Cardiac muscle cell (in vitro differentiated cells and primary cell): ENCODE measurements at regions not wholly inside any gene's neighbourhood (a gene's known extent, or its start where the extent isn't known, plus 50 kb on each side); places are given as distances from the start of the nearest gene placed in this dataset.
"Not testable (repeated sequence)": the region's sequence is repeated elsewhere in the genome, so short reads cannot be mapped to it uniquely, and the experiment has no call there.

Source experiments
- DNase-seq, 2 donors: peaks; one replicate each; pipeline versions ENCODE4 v3.0.0 to v3.0.0-alpha.2; 2010 to 2017; ENCODE audit warnings: low read depth in 1 of 2, low spot score in 1 of 2
- H3K27ac ChIP-seq: fragments of 200-600 bp; sonication (generic); 2 replicates; pipeline ENCODE4 v1.5.1; 2016
- H3K27me3 ChIP-seq: fragments of 200-600 bp; sonication (generic); 2 replicates; pipeline ENCODE4 v1.6.0; 2016; ENCODE audit warnings: control low read depth
- H3K36me3 ChIP-seq: fragments of 200-600 bp; sonication (generic); 2 replicates; pipeline ENCODE4 v1.5.1; 2016; ENCODE audit warnings: control low read depth
- H3K4me1 ChIP-seq: fragments of 200-600 bp; sonication (generic); 2 replicates; pipeline ENCODE4 v1.8.1; 2017; ENCODE audit warnings: low read depth, mild to moderate bottlenecking, mixed run types
- H3K4me3 ChIP-seq: fragments of 200-600 bp; sonication (generic); 2 replicates; pipeline ENCODE4 v1.5.1; 2016; ENCODE audit warnings: mild to moderate bottlenecking
- H3K9me3 ChIP-seq: fragments of 200-600 bp; sonication (generic); 2 replicates; pipeline ENCODE4 v1.5.1; 2017; ENCODE audit warnings: low read depth, mild to moderate bottlenecking, control low read depth
- CTCF ChIP-seq: IDR thresholded peaks from 2 replicates; pipeline ENCODE4 v1.5.1; 2012; ENCODE audit warnings: low read depth, mild to moderate bottlenecking, low read length

GRCh38 chr5:153939101-153939500 lies 99.6 kb downstream of the FAM114A2 start:
- no peaks in the 10 kb centered on the region for H3K27me3 ChIP-seq
- H3K4me1 ChIP-seq: no peaks in the 10 kb centered on the region
- H3K4me3 ChIP-seq: no peak overlapping the region
- TF ChIP-seq CTCF: no peak
- H3K36me3 ChIP-seq: no peaks in the 10 kb centered on the region
- no peak for DNase-seq
- no peaks in the 10 kb centered on the region for H3K9me3 ChIP-seq
- no peak overlapping the region for H3K27ac ChIP-seq

- H3K27ac ChIP-seq: no peak overlapping the region
- no peak for DNase-seq
Observed at GRCh38 chr5:153938191-153938842, 100.4 kb downstream of the FAM114A2 start.

GRCh38 chr5:153937661-153938060 lies 101.0 kb downstream of the FAM114A2 start:
- no peaks in the 10 kb centered on the region for H3K4me1 ChIP-seq
- H3K4me3 ChIP-seq: no peak overlapping the region
- H3K27me3 ChIP-seq: no peaks in the 10 kb centered on the region
- no peak overlapping the region for H3K27ac ChIP-seq
- H3K9me3 ChIP-seq: no peaks in the 10 kb centered on the region
- no peak for TF ChIP-seq CTCF
- no peak for DNase-seq
- H3K36me3 ChIP-seq: no peaks in the 10 kb centered on the region

More at GRCh38 chr5:153938191-153938842, 100.4 kb downstream of the FAM114A2 start:
- Histone ChIP-seq H3K4me3 (no peak overlapping the region), H3K9me3 (no peaks in the 10 kb centered on the region), H3K27me3 (no peaks in the 10 kb centered on the region), H3K36me3 (no peaks in the 10 kb centered on the region), H3K4me1 (no peaks in the 10 kb centered on the region)
- no peak for TF ChIP-seq CTCF

GRCh38 chr5:153935151-153935550 lies 103.6 kb downstream of the FAM114A2 start:
- not testable (repeated sequence) for H3K4me3 ChIP-seq, H3K4me1 ChIP-seq, H3K27ac ChIP-seq, H3K27me3 ChIP-seq, H3K36me3 ChIP-seq, DNase-seq, H3K9me3 ChIP-seq

- H3K9me3 ChIP-seq: no peaks in the 10 kb centered on the region
- TF ChIP-seq CTCF: no peak
- H3K4me3 ChIP-seq: no peak overlapping the region
- no peaks in the 10 kb centered on the region for H3K36me3 ChIP-seq
- no peaks in the 10 kb centered on the region for H3K4me1 ChIP-seq
- DNase-seq: no peak
- H3K27me3 ChIP-seq: no peaks in the 10 kb centered on the region
- no peak overlapping the region for H3K27ac ChIP-seq
Observed at GRCh38 chr5:153926201-153926600, 112.5 kb downstream of the FAM114A2 start.

- TF ChIP-seq CTCF: no peak
- H3K9me3 ChIP-seq: no peaks in the 10 kb centered on the region
- no peak overlapping the region for H3K27ac ChIP-seq
- no peaks in the 10 kb centered on the region for H3K36me3 ChIP-seq
- H3K4me3 ChIP-seq: no peak overlapping the region
- H3K4me1 ChIP-seq: no peaks in the 10 kb centered on the region
- DNase-seq: no peak
- H3K27me3 ChIP-seq: no peaks in the 10 kb centered on the region
Observed at GRCh38 chr5:153919161-153919560, 119.5 kb downstream of the FAM114A2 start.
